Right lobe of liver (tissue), 4 donors: ENCODE measurements at regions not wholly inside any gene's neighbourhood (a gene's known extent, or its start where the extent isn't known, plus 50 kb on each side); places are given as distances from the start of the nearest gene placed in this dataset.

Experiments used
- POLR2A ChIP-seq: fragments of 450-650 bp; IDR thresholded peaks from one replicate; pipeline ENCODE4 v1.6.1; 2017; ENCODE audit warnings: antibody characterized with exemption, mild to moderate bottlenecking
- TF ChIP-seq, protein P1 (sequence below), 4 donors: fragments of 200-600 bp in 3 of 4; fragments of 450-650 bp in 1 of 4; IDR thresholded peaks; one replicate each; pipeline versions ENCODE4 v1.5.1 to v1.8.0; 2016 to 2022; ENCODE audit warnings: antibody characterized with exemption in 4 of 4, mild to moderate bottlenecking in 2 of 4
- donor health status: DM: no; HTN: no; CAD: no.
- donor health status: DM: no; HTN: no; CAD: no.
- donor health status: DM: no; HTN: yes; CAD: no.

DNA sequence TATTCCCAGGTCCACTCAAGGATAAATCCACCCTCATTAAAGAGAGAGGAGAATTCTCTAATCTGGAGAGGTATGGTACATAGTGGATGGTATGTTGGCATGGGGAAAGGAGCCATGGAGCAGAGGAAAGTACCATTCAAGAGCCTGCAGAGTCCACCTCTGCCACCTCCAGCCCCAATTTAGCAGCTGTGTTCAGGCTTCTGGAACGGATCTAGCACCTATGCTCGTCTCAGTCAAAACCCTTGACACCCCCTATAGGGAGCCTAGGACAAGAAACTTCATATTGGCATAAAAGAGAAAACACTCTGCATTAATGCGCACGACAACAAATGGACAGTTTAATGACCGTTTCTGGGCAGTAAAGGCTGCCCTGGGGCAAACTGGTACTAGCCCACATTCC lies 161.1 kb upstream of the FAM78B start:
- TF ChIP-seq, protein P1, sequence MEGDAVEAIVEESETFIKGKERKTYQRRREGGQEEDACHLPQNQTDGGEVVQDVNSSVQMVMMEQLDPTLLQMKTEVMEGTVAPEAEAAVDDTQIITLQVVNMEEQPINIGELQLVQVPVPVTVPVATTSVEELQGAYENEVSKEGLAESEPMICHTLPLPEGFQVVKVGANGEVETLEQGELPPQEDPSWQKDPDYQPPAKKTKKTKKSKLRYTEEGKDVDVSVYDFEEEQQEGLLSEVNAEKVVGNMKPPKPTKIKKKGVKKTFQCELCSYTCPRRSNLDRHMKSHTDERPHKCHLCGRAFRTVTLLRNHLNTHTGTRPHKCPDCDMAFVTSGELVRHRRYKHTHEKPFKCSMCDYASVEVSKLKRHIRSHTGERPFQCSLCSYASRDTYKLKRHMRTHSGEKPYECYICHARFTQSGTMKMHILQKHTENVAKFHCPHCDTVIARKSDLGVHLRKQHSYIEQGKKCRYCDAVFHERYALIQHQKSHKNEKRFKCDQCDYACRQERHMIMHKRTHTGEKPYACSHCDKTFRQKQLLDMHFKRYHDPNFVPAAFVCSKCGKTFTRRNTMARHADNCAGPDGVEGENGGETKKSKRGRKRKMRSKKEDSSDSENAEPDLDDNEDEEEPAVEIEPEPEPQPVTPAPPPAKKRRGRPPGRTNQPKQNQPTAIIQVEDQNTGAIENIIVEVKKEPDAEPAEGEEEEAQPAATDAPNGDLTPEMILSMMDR (IDR thresholded peaks at IDR 0.05) = no peak
- TF ChIP-seq POLR2A = no peak
